K562 (cell line): ENCODE measurements at regions not wholly inside any gene's neighbourhood (a gene's known extent, or its start where the extent isn't known, plus 50 kb on each side); places are given as distances from the start of the nearest gene placed in this dataset.

Experiments used
- ATAC-seq: fragments of 200-7000 bp; cut with Tn5 transposase; 3 replicates; pipeline ENCODE4 v1.9.1; 2020; ENCODE audit warnings: moderate library complexity
- BruUV-seq: library from RNA; stranded (reverse); fragments of 400-500 nt; replicated peaks from 2 replicates; lab custom pipeline; 2021; lab: Mats Ljungman, UMichigan
- CTCF ChIA-PET: fragments of 300-600 bp; formaldehyde crosslinking; extraction: SDS; loops from one replicate; lab custom pipeline; 2021; ENCODE audit warnings: low intra/inter-chr PET ratio; lab: Yijun Ruan, JAX
- POLR2A ChIA-PET: fragments of 300-600, 350-650 bp; sonication (Branson Sonifier 250); formaldehyde crosslinking; extraction: SDS; loops from one replicate; lab custom pipeline; 2021; ENCODE audit warnings: antibody characterized with exemption, inconsistent platforms; lab: Yijun Ruan, JAX
- DNase-seq, 4 experiments: peaks; one replicate each; pipeline versions ENCODE4 v3.0.0 to v3.0.0-alpha.2; 2011 to 2018; ENCODE audit warnings: low spot score in 3 of 4, mixed read lengths in 3 of 4; ENCODE audit errors: extremely low read depth in 1 of 4
- FAIRE-seq: peaks from 2 replicates; lab custom pipeline; 2011; peaks lifted over from hg19 to GRCh38; lab: Jason Lieb, UNC
- H2AFZ ChIP-seq: 2 replicates; pipeline ENCODE4 v1.6.0; 2011; ENCODE audit warnings: low read depth, low read length, control low read depth, inconsistent platforms
- H3K27ac ChIP-seq: fragments of 200-600 bp; 3 replicates; pipeline ENCODE4 v1.8.0; 2011; ENCODE audit warnings: low read depth, mild to moderate bottlenecking, control low read depth, inconsistent platforms, low read length, moderate library complexity, mixed read lengths; ENCODE audit errors: extremely low read depth
- H3K27me3 ChIP-seq, 2 experiments: fragments of 300-600 bp in 1 of 2; 2 replicates in 1 of 2; 3 replicates in 1 of 2; pipeline versions ENCODE4 v1.6.0 to v1.8.0; 2011; ENCODE audit warnings: inconsistent platforms in 2 of 2, low read length in 2 of 2, mild to moderate bottlenecking in 1 of 2, mixed read lengths in 1 of 2, moderate library complexity in 1 of 2; ENCODE audit not compliant: control insufficient read depth in 2 of 2, insufficient read depth in 2 of 2
- H3K36me3 ChIP-seq: fragments of 300-600 bp; 3 replicates; pipeline ENCODE4 v1.8.0; 2011; ENCODE audit warnings: mild to moderate bottlenecking, low read length, inconsistent platforms; ENCODE audit not compliant: control insufficient read depth, insufficient read depth
- H3K4me1 ChIP-seq, 2 experiments: fragments of 200-600 bp in 1 of 2; replicated peaks in 1 of 2; 2 replicates in 1 of 2; 3 replicates in 1 of 2; pipeline versions ENCODE4 v1.5.1 to v1.8.0; 2011; ENCODE audit warnings: inconsistent platforms in 2 of 2, low read length in 2 of 2, mild to moderate bottlenecking in 1 of 2, mixed read lengths in 1 of 2, moderate library complexity in 1 of 2; ENCODE audit not compliant: control insufficient read depth in 2 of 2, insufficient read depth in 2 of 2
- H3K4me2 ChIP-seq: 2 replicates; pipeline ENCODE4 v1.6.1; 2011; ENCODE audit warnings: low read length, control low read depth, inconsistent platforms, mixed read lengths; ENCODE audit not compliant: insufficient read depth
- H3K4me3 ChIP-seq: fragments of 200-600 bp; sonication (generic), shearing (Covaris generic); 2 replicates; pipeline ENCODE4 v1.5.1; 2016; ENCODE audit warnings: control low read depth, inconsistent platforms
- H3K79me2 ChIP-seq: fragments of 200-600 bp; 3 replicates; pipeline ENCODE4 v1.8.0; 2011; ENCODE audit warnings: low read length, inconsistent platforms; ENCODE audit not compliant: control insufficient read depth, insufficient read depth
- H3K9ac ChIP-seq, 2 experiments: 2 replicates each; pipeline versions ENCODE4 v1.6.0 to v1.6.1; 2011; ENCODE audit warnings: low read depth in 2 of 2, low read length in 2 of 2, control low read depth in 1 of 2, inconsistent platforms in 1 of 2, mild to moderate bottlenecking in 1 of 2, mixed read lengths in 1 of 2; ENCODE audit not compliant: insufficient read depth in 1 of 2
- H3K9me1 ChIP-seq: one replicate; pipeline ENCODE4 v1.6.0; 2011; ENCODE audit warnings: inconsistent platforms, mild to moderate bottlenecking, low read length, moderate library complexity; ENCODE audit not compliant: control insufficient read depth, insufficient read depth
- H3K9me3 ChIP-seq: replicated peaks from 2 replicates; pipeline ENCODE4 v1.5.1; 2011; ENCODE audit warnings: low read depth, low read length, inconsistent platforms; ENCODE audit not compliant: control insufficient read depth, insufficient read depth
- H4K20me1 ChIP-seq: replicated peaks from 2 replicates; pipeline ENCODE4 v1.6.1; 2011; ENCODE audit warnings: low read length, inconsistent platforms, mixed read lengths; ENCODE audit not compliant: control insufficient read depth, insufficient read depth
- COPS2 ChIP-seq: fragments of 450-650 bp; conservative IDR thresholded peaks from 2 replicates; pipeline ENCODE4 v1.6.1; 2016; ENCODE audit warnings: mild to moderate bottlenecking, moderate library complexity
- PRMT5 ChIP-seq: sonication (generic); formaldehyde crosslinking; IDR thresholded peaks from 2 replicates; pipeline ENCODE4 v1.5.0; 2020; ENCODE audit warnings: missing genetic modification reagents
- WGBS: fragments of 100-300 bp; shearing (Covaris generic); methylation state at CpG from one replicate; pipeline ENCODE4 v1.1.6; 2016; ENCODE audit warnings: low coverage, mixed read lengths; ENCODE audit not compliant: insufficient coverage; ENCODE audit errors: missing lambda C conversion rate; 5-methylcytosine and 5-hydroxymethylcytosine counted together
- in situ Hi-C: fragments of 300-500 bp; cut with MboI; formaldehyde crosslinking; loops from 4 replicates; pipeline ENCODE4 v1.15.0; 2018; ENCODE audit warnings: inconsistent platforms, mixed read lengths
- intact Hi-C: fragments of 100-400 bp; cut with micrococcal nuclease; formaldehyde crosslinking; loops from 2 replicates; pipeline ENCODE4 v1.14.2; 2022
- TF ChIP-seq, protein P1 (sequence below): sonication (generic); formaldehyde crosslinking; IDR thresholded peaks from 2 replicates; pipeline ENCODE4 v1.8.1; 2023; ENCODE audit warnings: mild to moderate bottlenecking, missing genetic modification reagents
- TF ChIP-seq, protein P2 (sequence below): fragments of 450-650 bp; formaldehyde crosslinking; IDR thresholded peaks from 2 replicates; pipeline ENCODE4 v1.4.0; 2020; ENCODE audit warnings: mild to moderate bottlenecking, moderate library complexity

DNA sequence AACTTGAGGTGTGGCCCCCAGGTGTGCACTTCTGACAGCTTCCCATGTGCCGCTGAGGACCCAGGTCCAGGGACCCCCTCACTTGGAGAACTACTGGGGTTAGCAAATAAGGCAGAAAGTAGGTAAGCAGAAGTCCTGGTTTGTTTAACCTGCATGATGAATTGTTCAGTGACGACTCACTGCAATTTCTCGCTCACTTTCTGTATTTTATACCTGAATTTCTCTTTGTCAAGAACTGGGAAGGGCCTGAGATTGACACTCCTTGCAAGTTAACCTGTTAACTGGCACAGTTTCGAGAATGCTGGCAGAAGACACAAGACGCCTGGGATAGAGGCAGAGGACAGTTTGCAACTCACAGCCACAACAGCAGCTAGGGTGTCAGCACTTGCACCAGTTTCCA lies 164.5 kb upstream of the NCK2 start (continued):
- TF ChIP-seq, protein P1, sequence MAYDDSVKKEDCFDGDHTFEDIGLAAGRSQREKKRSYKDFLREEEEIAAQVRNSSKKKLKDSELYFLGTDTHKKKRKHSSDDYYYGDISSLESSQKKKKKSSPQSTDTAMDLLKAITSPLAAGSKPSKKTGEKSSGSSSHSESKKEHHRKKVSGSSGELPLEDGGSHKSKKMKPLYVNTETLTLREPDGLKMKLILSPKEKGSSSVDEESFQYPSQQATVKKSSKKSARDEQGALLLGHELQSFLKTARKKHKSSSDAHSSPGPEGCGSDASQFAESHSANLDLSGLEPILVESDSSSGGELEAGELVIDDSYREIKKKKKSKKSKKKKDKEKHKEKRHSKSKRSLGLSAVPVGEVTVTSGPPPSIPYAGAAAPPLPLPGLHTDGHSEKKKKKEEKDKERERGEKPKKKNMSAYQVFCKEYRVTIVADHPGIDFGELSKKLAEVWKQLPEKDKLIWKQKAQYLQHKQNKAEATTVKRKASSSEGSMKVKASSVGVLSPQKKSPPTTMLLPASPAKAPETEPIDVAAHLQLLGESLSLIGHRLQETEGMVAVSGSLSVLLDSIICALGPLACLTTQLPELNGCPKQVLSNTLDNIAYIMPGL (CRISPR knock-in tag): no peak

GRCh38 chr2:105578166-105578565 lies 166.5 kb upstream of the NCK2 start:
- ChIA-PET CTCF (no interaction called here), POLR2A (no interaction called here)
- Histone ChIP-seq H3K27ac (no peak overlapping the region), H3K27me3 (no peaks in the 10 kb centered on the region; a peak in 1 of 5 replicates), H3K9me3 (no peaks in the 10 kb centered on the region), H3K4me1 (peaks cover 0 to 5% of the 10 kb centered on the region in 2 experiments; a peak in 1 of 5 replicates), H3K79me2 (no peaks in the 10 kb centered on the region), H4K20me1 (no peaks in the 10 kb centered on the region), H3K9me1 (no peaks in the 10 kb centered on the region), H3K9ac (no peak overlapping the region), H3K4me3 (no peak overlapping the region), H3K4me2 (no peak overlapping the region), H3K36me3 (no peaks in the 10 kb centered on the region), H2AFZ (no peak overlapping the region)
- ATAC-seq (no peak), DNase-seq (no peak), FAIRE-seq (no peak)
- no TSS peak for BruUV-seq
- TF ChIP-seq PRMT5 (CRISPR knock-in tag) (no peak), COPS2 (no peak)
- TF ChIP-seq, protein P2, sequence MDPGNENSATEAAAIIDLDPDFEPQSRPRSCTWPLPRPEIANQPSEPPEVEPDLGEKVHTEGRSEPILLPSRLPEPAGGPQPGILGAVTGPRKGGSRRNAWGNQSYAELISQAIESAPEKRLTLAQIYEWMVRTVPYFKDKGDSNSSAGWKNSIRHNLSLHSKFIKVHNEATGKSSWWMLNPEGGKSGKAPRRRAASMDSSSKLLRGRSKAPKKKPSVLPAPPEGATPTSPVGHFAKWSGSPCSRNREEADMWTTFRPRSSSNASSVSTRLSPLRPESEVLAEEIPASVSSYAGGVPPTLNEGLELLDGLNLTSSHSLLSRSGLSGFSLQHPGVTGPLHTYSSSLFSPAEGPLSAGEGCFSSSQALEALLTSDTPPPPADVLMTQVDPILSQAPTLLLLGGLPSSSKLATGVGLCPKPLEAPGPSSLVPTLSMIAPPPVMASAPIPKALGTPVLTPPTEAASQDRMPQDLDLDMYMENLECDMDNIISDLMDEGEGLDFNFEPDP (CRISPR knock-in tag): no peak
- intact Hi-C loops: loop anchor here (5.0 to 10.0 kb wide), 5 partner anchors 54 to 967 kb away; no protein-coding TSS in a partner anchor
- in situ Hi-C loops: no loop called here
- 64% methylated on average over 4 of the region's 4 CpGs for WGBS
